GM23248 (cell line): ENCODE measurements at regions not wholly inside any gene's neighbourhood (a gene's known extent, or its start where the extent isn't known, plus 50 kb on each side); places are given as distances from the start of the nearest gene placed in this dataset.

Source experiments
- EZH2 ChIP-seq: fragments of 200-600 bp; sonication (generic); IDR thresholded peaks from 2 replicates; pipeline ENCODE4 v1.6.1; 2018; ENCODE audit warnings: antibody characterized with exemption, mild to moderate bottlenecking; ENCODE audit not compliant: insufficient read depth, poor library complexity, severe bottlenecking
- EZH2phosphoT487 ChIP-seq: fragments of 200-600 bp; sonication (generic); IDR thresholded peaks from 2 replicates; pipeline ENCODE4 v1.6.1; 2018; ENCODE audit warnings: antibody characterized with exemption, moderate library complexity, mild to moderate bottlenecking, low read depth; ENCODE audit not compliant: insufficient read depth

DNA sequence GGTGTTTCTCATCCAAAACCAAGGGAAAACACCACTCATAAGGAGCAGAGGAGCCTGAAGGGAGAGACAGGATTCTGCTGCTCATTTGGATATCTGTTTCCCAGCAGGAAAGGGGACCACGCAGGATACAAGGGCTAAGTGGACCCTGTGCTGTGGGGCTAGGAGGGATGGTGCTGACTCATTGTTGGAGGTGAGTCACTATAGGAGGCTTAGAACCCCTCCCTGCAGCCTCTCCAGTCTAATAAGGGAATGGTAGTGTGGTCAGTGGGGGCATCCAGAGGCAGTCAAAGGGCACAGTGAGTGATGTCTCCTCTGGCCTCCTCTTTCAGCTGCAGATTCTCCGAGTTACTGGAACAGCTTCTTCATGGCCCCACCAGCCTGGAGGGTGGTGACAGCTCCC is 442.3 kb downstream of the TUBA3C start:
- TF ChIP-seq EZH2phosphoT487 (no peak), EZH2 (no peak)
